Activated T-cell treated with anti-CD3 and anti-CD28 coated beads for 48 hours (primary cell): ENCODE measurements at regions not wholly inside any gene's neighbourhood (a gene's known extent, or its start where the extent isn't known, plus 50 kb on each side); places are given as distances from the start of the nearest gene placed in this dataset.
"Not testable (repeated sequence)": the region's sequence is repeated elsewhere in the genome, so short reads cannot be mapped to it uniquely, and the experiment has no call there.

Source experiments
- DNase-seq: peaks from one replicate; pipeline ENCODE4 v3.0.0-alpha.2; 2020; ENCODE audit warnings: low read depth

DNA sequence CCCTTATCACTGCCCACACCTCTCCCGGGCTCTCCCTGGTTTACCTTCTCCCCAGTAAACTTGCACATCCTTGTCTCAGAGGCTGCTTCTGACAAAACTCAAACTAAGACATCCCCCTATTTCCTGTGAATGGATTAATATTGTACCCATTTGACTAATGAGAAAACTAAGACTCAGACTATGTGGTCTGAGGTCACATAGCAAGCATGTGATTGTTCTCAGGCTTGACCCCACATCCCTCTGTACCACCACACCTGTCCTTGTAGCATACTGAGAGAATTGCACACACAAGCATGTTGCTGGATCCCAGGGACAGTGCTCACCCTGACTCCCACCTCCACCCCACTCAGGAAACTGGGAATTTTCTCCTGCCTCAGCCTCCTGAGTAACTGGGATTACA, 90.7 kb upstream of the HES1 start:
- no peak for DNase-seq

DNA sequence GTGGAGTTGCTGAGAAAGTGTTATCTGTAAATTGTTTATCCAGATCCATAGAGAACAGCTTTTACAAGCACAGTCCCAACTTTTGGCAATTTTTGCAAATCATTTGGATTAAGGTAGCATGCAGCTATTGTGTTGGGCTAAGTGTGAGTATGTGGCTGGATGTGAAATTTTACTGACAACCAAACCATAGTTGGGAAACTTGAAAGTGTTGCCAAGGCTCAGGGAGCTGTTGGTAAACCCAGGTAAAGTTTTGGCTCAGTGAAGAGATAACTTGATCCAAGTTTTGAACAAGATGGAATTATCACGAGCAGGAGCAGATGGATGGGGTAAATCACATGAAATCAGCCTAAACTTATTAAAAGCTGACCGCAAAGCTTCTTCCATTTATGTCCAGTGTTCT, 90.0 kb upstream of the HES1 start:
- no peak for DNase-seq

GRCh38 chr3:194046531-194046930, 89.4 kb upstream of the HES1 start:
- DNase-seq = no peak

GRCh38 chr3:194046995-194047645, 88.8 kb upstream of the HES1 start:
- no peak for DNase-seq

- DNase-seq = no peak
These were observed 86.6 kb upstream of the HES1 start for GRCh38 chr3:194049394-194049793.

GRCh38 chr3:194050782-194051320, 85.1 kb upstream of the HES1 start:
- DNase-seq = no peak

- DNase-seq = no peak
These were observed 84.4 kb upstream of the HES1 start for GRCh38 chr3:194051366-194052149.

GRCh38 chr3:194053136-194053535, 82.8 kb upstream of the HES1 start:
- no peak for DNase-seq

GRCh38 chr3:194054016-194054415, 81.9 kb upstream of the HES1 start:
- DNase-seq = no peak

- DNase-seq = no peak
These were observed 81.4 kb upstream of the HES1 start for GRCh38 chr3:194054540-194054939.

DNA sequence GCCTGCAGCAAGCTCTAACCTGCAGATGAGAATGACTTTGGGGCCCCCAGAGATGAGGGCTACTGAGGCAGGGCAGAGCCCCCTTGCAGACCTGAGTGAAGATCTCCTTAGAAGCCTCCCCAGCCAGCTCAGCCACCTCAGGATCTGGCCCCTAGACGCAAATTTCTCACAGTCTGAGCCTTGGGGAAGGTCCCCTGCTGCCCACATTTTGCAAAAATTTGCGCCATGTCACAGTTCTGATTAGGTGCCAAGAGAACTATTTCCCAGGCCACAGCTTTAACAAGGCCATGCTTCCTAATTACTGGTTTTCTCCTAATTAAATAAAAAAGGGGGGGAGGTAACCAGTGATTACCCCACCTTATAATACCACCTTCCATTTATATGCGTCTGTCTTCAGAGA, 81.0 kb upstream of the HES1 start:
- DNase-seq = no peak

DNA sequence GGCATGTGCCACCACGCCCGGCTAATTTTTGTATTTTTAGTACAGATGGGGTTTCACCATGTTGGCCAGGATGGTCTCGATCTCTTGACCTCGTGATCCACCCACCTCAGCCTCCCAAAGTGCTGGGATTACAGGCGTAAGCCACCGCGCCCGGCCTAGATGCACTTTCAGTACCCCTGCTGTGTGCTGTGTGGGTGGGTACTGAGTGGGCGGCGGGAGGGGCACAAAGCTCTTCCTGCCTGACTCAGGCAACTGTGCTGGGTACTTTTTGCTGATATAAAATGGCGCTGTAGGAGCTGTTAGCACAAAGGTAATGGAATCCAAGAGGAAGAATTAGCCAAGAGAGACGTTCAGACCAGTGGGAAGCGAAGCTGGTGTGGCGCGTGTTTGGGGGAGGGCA, 79.6 kb upstream of the HES1 start:
- not testable (repeated sequence) for DNase-seq

- no peak for DNase-seq
These were observed 79.1 kb upstream of the HES1 start for GRCh38 chr3:194056731-194057415.

- DNase-seq = no peak
These were observed 78.3 kb upstream of the HES1 start for GRCh38 chr3:194057570-194058188.

- no peak for DNase-seq
These were observed 77.8 kb upstream of the HES1 start for GRCh38 chr3:194058189-194058571.

- DNase-seq = no peak
These were observed 77.2 kb upstream of the HES1 start for GRCh38 chr3:194058753-194059152.

- no peak for DNase-seq
These were observed 74.4 kb upstream of the HES1 start for GRCh38 chr3:194061421-194062030.

DNA sequence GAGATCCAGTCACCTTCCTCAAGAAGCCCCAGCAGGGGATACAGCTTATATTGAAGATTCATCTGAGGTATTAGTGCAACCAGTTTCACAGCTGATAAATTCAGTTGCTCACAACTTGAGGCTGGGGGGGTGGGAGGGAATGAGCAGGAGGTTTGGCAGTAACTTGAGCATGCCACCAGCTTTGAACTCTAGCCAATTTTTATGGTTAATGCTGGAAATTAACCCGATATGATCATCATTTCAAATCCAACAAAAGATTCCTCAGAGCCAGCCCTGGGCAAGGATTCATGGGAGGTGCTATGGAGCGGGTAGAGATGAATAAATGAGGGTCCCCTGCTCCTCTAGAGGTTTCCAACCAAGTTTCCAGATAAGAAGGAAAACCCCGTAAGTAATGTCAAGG, 73.1 kb upstream of the HES1 start:
- DNase-seq = no peak

- no peak for DNase-seq
These were observed 71.3 kb upstream of the HES1 start for GRCh38 chr3:194064380-194065332.

- not testable (repeated sequence) for DNase-seq
These were observed 68.6 kb upstream of the HES1 start for GRCh38 chr3:194067327-194067726.

GRCh38 chr3:194067949-194068362, 68.0 kb upstream of the HES1 start:
- no peak for DNase-seq
